IMR-90 (cell line): ENCODE measurements at regions not wholly inside any gene's neighbourhood (a gene's known extent, or its start where the extent isn't known, plus 50 kb on each side); places are given as distances from the start of the nearest gene placed in this dataset.

ENCODE experiments used
- CHD1 ChIP-seq: IDR thresholded peaks from 2 replicates; pipeline ENCODE4 v1.6.1; 2012; ENCODE audit warnings: low read depth, low read length, improper control_type of control experiment
- POLR2A ChIP-seq: IDR thresholded peaks from 2 replicates; pipeline ENCODE4 v1.6.1; 2012; ENCODE audit warnings: mild to moderate bottlenecking, low read depth, low read length
- RFX5 ChIP-seq: IDR thresholded peaks from 2 replicates; pipeline ENCODE4 v1.8.0; 2012; ENCODE audit warnings: low read depth, mild to moderate bottlenecking, low read length, moderate library complexity
- TF ChIP-seq, protein P1 (sequence below): conservative IDR thresholded peaks from 2 replicates; pipeline ENCODE4 v1.5.1; 2012; ENCODE audit warnings: mild to moderate bottlenecking, low read depth, low read length, improper control_type of control experiment
- TF ChIP-seq, protein P2 (sequence below): fragments of 150-350 bp; IDR thresholded peaks from 2 replicates; pipeline ENCODE4 v1.6.1; 2017; ENCODE audit warnings: mild to moderate bottlenecking, antibody characterized with exemption, low read length, low read depth

DNA sequence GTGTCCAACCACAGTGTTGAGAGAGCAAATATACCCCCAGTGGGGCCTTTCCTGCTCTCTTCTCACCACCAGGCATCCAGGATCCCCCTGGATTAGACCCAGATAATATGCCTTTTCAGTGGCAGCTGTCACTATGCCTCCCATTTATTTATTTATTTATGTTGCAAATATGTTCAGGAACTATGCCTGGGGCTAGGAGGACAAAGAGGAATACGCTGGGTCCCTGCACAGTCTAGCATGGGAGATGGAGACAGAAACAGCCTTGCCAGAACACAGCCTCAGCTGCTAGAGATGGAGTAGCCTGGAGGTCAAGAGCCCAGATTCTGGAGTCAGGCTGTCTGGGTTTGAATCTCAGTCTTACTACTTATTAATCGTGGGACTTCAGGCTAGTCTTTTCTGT lies 74.6 kb upstream of the LRFN2 start:
- TF ChIP-seq, protein P1, sequence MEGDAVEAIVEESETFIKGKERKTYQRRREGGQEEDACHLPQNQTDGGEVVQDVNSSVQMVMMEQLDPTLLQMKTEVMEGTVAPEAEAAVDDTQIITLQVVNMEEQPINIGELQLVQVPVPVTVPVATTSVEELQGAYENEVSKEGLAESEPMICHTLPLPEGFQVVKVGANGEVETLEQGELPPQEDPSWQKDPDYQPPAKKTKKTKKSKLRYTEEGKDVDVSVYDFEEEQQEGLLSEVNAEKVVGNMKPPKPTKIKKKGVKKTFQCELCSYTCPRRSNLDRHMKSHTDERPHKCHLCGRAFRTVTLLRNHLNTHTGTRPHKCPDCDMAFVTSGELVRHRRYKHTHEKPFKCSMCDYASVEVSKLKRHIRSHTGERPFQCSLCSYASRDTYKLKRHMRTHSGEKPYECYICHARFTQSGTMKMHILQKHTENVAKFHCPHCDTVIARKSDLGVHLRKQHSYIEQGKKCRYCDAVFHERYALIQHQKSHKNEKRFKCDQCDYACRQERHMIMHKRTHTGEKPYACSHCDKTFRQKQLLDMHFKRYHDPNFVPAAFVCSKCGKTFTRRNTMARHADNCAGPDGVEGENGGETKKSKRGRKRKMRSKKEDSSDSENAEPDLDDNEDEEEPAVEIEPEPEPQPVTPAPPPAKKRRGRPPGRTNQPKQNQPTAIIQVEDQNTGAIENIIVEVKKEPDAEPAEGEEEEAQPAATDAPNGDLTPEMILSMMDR, result no peak
- TF ChIP-seq POLR2A, result no peak
- TF ChIP-seq, protein P2, sequence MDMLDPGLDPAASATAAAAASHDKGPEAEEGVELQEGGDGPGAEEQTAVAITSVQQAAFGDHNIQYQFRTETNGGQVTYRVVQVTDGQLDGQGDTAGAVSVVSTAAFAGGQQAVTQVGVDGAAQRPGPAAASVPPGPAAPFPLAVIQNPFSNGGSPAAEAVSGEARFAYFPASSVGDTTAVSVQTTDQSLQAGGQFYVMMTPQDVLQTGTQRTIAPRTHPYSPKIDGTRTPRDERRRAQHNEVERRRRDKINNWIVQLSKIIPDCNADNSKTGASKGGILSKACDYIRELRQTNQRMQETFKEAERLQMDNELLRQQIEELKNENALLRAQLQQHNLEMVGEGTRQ, result no peak
- TF ChIP-seq CHD1, result no peak
- no peak for TF ChIP-seq RFX5
